HG03139 (cell line): ENCODE measurements at regions not wholly inside any gene's neighbourhood (a gene's known extent, or its start where the extent isn't known, plus 50 kb on each side); places are given as distances from the start of the nearest gene placed in this dataset.
"Not testable (repeated sequence)": the region's sequence is repeated elsewhere in the genome, so short reads cannot be mapped to it uniquely, and the experiment has no call there.

Experiments used
- ATAC-seq: cut with Tn5 transposase; IDR thresholded peaks from one replicate; pipeline ENCODE4 v1.9.1; 2021; ENCODE audit not compliant: unreplicated experiment

DNA sequence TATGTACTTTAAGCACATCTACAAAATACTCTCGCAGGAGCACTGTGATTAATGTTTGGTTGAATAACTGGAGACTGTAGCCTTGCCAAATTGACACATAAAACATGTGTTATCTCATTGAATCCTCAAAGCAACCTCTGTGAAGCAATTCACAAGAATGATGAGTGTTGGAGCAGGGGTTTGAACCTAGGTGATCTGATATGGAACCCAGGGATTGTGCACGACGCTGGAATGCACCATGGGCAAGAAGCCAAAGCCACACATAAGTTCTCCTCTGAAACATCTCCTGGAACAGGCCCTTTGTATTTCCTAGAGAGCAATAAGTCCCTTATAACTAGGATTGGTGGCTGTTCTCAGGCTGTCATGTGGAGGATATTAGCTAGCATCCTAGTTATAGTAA lies 124.6 kb upstream of the IVNS1ABP start:
- no peak for ATAC-seq

DNA sequence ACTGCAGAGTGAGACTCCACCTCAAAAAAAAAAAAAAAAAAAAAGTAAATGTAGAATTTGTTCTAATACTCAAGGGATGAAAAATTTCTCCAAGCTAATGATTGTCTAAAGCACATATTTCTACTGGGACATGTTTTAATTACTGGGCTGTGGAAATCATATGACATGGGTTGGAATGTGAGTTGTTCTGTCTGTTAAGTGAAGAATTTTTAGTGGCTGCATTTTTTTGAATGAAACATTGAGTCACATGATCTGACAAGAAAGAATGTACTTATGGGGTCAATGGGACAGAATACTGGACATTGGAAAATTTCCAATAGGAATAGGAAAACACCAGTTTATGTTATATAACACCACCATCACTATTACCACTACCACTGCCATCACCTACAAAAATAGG lies 123.8 kb upstream of the IVNS1ABP start:
- ATAC-seq, result no peak

DNA sequence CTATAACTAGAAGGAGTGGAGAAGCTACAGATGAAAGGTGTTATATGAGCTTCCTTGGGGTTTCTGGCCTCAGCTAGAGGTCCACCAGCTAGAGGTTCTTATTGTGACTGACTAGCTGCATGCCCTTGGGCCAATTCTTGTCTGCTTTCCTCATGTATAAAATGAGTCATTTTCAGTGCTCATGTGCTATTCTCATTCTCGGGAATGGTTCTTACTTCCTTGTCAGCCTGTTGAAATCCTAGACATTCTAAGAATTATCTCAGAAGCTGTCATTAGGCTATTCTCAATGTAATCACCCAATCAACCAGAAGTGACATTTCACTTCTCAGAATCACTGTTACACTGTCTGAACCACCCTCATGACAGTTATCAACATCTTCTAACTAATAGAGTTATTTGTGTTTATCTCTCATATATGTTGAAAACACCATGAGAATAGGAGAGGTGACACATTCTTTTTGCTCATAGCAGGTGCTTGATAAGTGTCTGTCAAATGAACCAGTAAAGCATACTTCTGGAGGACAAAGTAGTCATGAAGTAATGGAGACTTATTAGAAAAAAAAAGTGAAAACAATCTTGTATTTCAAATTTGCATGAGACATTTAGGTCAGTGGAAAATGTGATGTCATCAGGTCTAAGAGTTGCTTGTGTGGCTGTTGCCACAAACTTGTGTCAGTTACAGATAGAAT lies 122.8 kb upstream of the IVNS1ABP start:
- peak; percentile 76 for ATAC-seq

DNA sequence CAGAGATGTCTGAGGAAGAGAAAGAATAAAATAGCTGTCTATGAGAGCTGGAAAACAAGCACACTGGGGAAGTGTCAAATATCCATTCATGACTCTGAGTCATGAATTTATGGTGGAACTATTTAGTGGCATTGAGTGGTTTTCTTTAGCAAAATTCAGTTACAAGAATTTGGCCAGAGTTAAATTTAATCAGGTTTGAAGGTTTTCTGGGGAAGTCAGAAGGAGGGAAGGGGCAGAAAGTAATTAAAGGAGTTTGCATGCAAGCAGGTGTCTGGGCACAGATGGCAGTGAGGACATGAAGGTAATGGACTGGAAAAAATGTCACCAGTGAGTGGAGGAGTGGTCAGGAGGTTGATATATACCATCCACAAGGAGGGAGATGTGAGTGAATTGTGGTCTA lies 121.9 kb upstream of the IVNS1ABP start:
- ATAC-seq, result no peak

DNA sequence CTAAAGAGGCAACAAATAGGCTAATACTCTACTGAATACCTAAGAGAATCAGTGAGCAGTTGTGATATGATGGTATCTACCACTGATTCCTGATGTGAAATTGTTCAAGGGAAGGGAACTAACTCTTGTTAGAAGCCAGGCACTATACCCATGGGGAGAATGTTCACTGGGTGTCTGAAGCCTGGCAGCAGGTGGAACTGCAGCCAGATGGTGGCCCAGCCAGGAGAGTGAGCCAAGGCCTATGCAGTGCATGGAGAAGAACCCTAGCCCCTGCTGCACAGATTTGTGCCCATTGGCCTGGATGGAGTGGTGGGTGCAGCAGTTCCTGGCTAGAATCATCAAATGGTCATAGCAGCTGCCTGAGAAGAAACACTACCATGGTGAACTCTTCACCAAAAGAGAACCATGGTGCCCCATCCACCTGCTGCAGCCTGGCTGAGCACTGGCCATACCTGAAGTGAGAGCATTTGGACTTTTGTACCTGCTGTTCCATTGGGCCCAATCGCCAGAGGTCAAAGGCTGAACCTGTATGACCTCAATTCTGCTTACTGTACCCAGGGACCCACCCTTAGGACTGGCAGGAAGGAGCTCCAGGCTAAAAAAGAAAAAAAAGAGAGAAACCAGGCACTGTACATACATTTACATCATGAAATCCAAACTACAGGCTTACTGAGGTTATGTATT lies 118.8 kb upstream of the IVNS1ABP start:
- ATAC-seq, result no peak

DNA sequence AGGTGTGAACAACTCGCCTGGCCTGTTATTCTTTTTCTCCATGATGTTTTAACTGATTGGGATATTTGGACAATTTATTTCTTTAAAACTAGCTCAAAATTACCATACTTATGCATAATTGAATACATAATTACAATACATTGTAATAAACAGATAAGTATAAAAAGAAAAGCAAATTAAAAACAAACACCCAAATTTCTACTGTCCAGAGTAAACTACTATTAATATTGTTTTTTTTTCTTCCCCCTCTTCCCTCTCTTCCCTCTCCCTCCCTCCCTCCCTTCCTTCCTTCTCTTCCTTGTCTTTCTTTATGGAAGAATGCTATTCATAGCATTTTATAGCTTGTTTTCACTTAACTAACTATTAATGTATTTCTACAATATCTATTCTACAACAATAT lies 117.7 kb upstream of the IVNS1ABP start:
- ATAC-seq, result no peak

DNA sequence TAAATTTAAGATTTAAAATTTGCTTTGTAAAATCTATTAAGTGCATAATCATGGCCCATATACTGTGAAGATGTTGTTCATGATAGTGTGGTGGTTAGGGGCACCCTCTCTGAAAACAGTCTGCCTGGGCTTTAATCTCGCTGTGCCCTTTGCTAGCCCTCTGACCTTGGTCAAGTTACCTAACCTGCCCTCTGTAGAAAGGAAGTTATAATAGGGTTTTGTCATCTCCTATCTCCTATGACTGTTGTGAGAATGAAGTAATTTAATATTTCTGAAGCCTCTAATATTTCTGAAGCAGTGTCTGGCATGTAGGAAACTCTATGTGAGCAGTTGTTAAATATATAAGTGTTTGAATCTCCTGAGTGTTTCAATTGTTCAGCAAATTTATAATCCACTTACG lies 116.6 kb upstream of the IVNS1ABP start:
- no peak for ATAC-seq

DNA sequence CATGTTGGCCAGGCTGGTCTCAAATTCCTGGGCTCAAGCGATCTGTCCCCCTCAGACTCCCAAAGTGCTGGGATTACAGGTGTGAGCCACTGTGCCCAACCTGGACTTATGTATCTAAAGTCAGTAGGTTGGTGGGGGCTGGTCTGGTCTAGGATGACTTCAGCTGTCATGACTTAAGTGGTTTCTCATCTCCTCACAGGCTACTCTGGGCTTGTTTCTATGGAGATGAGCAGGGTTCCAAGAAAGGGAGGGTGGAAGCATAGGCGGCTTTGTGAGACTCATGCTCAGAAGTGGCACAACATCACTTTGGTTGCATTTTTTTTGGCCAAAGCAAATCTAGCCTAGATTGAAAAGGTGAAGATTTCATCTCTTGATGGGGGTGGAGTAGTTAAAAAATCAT lies 115.9 kb upstream of the IVNS1ABP start:
- ATAC-seq, result no peak

DNA sequence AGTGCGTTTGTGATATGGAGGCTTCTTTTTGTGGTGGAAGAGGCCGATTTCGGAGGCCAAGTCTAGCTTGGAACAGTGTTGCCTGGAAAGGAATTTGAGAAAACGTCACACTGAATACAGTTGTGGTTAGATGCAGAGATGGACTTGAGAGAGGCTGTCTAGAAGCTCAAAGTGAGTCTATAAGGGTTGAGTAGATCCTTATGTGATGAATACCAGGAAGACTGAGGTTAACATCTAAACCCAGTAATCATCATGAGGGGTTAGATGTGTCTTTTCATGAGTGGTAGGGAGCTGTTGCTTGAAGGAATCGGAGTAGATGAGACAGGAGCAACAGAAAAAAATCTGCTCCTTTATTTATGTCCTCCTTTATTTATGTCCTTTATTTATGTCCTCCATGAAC lies 114.6 kb upstream of the IVNS1ABP start:
- no peak for ATAC-seq

DNA sequence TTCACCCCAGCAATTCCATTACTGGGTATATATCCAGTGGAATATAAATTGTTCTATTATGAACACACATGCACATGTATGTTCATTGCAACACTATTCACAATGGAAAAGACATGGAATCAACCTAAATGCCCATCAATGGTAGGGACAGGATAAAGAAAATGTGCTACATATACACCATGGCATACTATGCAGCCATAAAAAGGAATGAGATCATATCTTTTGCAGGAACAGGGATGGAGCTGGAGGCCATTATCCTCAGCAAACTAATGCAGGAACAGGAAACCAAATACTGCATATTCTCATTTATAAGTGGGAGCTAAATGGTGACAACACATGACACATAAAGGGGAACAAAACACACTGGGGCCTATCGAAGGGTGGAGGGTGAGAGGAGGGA lies 112.6 kb upstream of the IVNS1ABP start:
- ATAC-seq, result not testable (repeated sequence)

DNA sequence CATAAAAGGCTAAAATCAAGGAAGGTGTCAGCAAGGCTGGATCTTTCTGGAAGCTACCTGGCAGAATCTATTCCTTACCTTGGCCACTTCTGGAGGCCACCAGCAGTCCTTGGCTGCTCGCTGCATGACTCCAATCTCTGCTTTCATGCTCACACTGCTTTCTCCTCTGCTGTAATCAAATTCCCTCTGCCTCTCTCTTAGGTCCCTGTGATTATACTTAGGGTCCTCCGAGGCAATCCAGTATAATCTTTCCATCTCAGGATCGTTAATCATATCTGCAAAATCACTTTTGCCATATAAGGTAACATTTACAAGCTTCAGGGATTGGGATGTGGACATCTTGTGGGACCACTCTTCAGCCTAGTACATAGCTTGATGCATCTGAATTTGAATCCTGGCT lies 110.7 kb upstream of the IVNS1ABP start:
- no peak for ATAC-seq

DNA sequence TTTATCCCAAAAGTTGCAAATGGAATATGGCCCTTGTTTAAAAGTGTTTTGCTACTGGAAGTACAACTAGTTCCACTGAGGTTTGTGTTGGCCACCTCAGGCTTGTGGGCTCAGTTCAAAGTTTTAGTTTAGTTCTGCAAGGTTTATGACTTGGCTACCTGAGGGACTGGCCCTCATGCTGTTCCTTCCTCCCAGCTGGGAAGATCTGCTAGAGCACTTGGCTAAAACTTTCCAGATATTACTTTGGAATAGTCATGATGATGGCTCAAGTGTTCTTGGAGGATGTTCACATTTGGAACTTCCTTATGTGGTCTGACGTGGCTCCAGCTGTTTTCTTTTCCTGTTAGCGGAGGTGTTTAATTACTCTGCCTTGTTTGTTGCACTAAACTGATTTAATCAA lies 110.2 kb upstream of the IVNS1ABP start:
- no peak for ATAC-seq

DNA sequence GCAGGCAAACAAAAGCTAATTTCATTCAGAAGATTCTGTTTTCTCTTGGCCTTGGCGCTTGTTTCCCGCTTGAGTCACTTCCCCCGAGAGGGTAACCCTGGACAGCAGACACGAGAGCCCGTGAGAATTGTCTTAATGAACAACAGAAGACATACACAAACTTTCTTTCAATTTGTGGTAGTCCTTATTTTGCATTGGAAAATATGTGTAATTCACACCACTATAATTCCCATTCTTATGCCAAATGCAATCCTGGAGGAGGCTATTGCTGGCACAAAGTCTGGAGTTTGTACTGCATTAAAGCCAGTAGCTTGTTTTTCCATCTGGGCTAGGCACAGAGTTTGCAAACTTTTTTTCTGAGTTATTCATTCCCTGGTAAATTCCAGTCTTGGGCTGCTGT lies 109.8 kb upstream of the IVNS1ABP start:
- no peak for ATAC-seq

DNA sequence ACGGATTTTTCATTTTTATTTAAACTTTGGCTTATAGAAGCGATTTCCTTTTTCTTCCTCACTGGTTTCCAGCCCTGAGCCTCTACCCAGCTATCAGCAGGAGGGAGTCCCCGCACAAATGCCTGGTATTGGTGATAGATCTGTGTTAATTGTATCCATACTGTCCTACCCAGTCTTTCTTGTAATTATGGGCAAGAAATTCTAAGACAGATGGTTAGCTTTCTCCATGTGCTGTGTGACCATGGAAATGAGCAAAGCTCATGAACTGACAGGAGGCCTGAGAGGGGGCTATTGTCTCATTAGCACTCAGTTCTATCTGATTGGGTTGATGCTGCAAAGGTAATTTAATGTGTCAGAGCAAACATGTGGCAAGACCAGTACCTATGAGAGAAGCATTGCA lies 108.1 kb upstream of the IVNS1ABP start:
- ATAC-seq, result no peak

DNA sequence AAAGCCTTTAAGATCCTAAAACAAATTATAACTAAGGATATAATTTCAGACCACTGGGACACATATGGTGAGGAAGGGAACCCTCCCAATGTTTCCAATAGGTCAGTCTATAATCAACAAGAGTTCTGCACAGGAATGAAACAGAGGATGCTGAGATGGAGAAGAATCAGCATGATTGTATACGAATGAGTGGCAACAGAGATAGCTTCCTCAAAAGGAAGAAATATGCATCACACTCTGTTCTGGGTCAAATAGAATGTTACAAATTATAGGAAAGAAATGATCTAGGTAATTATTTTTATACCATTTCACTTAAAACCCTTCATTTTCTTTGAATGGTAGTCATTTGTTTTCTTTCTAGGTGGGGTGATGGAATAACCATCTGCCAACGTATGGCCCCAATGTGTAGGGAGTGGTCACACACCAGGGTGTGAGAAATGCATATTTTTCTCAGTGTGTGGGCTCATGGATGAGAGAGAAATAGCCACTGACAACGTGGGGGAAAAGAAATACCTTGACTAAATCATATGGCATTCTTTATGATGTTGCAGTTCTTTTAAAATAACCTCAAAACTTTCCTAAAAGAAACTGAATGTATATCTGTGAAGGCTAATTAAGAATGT lies 104.6 kb upstream of the IVNS1ABP start:
- no peak for ATAC-seq

DNA sequence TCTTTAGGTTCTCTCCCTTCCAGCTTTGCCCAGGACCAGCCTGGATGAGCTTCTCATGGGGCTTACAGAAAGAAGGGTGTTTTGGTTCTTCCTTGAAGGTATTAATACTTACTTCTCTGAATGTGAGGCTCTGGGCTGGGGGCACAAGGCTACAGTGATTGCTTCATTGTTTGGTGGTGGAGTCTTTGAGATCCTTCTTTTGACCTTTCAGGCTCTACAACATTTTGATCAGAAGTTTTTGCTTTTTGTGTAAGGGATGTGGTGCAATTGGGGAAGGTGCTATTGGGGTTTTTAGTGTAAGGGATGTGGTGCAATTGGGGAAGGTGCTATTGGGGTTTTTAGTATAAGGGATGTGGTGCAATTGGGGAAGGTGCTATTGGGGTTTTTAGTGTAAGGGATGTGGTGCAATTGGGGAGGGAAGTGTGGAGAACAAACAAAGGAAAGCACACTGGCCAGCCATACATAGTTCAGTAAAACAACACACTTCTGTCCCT lies 103.6 kb upstream of the IVNS1ABP start:
- ATAC-seq, result no peak

DNA sequence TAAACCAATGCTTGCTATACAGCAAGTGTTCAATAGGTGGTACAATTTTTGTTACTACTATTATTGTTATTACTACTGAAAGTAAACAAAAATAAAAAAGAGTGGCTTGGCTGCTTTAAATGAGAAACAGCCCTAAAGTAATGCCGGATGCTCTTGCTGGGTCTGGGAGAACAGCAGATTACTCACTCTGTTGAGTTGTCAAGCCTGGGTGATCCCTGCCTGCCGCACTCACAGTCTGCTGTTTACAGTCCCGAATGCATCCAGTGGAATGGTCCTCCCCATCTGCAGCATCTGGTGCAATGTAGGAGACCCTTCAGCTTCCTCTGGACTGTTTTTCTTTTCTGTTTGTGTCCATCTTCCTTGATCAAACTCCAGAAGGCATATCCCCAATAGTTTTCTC lies 102.7 kb upstream of the IVNS1ABP start:
- no peak for ATAC-seq

DNA sequence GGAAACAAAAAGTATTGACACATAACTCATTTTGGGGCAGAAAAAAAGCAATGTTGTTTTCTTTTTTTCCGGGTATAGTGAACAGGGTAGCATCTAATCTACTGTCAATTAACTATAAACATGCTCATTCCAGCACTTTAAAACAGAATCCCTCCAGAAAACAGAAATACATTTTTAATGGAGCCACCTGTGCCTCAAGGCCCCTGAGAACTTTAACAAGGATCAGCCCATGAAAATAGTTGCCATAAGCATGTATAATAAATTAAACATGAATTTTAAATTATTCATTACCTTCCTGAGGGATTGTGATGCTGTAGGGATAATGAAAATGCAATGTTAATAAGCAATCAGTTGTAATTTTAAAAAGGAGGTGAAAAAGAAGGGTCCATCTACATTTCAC lies 101.4 kb upstream of the IVNS1ABP start:
- ATAC-seq, result no peak

DNA sequence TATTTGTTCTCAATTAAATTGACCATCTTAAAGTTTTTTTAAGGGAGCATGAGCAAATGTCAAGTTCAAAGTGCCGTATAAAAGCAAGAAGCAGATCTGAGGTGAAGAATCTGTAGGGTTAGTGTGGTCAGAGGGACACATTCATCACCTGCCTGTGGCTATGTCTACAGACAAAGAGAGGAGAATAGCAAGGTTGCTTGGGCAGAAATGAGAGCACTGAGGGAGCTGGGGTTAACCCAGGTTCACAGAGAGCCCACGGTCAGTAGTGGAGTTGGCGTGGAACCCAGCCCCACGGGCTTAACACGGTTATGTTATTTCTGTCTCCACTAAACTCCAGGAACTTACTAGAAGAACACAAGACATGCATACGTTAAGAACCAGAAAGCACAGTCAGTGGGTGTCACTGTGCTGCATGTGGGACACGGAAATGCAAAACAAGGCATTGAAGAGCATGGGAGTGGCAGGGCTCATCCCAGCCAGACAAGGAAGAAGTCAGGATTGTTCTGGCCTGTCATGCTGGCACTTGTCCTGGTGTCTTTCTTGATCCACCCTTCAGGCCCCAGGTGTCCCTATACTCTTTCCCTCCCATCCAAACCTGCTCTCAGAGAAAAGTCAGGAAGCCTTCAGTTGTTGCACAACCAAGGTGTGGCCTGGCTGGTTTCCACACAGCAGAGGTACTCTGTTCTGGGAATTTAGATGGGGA lies 95.5 kb upstream of the IVNS1ABP start:
- ATAC-seq, result no peak

DNA sequence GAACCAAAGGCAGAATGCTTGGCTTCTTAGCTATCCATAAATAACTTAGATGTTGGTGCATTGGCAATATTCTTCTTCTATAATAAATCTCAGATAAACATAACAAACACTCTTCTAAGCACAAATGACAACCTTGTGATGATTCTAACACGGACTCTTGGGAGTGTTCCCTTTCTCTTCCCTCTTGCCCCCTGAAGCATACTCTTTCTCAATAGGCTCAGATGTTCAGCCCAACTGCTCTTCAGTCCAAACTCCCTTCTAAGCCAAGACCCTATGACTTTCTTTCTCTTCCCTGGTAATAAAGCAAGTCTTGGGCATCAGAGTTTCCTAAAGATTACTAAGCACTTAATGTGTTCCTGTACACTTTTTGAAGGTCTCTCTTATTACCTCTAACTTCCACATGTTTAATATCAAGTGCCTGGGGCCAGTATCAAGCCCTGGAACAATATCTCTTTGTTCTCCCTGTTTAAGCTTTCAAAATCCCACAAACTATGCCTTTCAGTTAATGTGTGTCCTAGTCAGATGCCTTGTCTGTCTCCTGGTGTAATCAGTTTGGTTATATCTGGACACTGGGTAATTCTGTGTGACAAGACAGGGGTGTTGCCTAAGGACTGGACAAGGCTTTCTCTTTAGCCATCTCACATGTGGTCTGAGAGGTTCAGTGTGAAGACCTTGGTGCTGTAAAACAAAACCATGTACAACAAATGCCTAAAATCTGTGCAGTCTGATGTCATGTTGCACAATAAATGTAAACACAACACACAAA lies 92.9 kb upstream of the IVNS1ABP start:
- ATAC-seq, result no peak

DNA sequence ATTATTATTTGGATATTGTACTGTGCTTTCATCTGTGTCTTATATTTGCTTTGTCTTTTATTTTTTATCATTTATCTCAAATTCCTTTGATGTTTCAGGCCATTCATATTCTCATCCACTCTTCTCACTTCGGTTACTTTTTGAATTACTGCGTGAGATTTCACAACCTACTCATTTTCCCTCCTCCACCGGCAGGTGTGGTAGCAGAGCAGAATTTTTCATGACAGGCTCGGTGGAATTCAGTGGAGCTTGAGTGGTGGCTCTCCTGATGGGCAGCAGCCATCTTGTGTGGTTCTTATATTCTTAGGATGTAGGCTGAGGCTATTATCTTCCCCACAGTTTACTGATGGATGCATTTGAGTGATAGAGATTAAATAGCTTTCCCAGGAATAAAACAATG lies 92.3 kb upstream of the IVNS1ABP start:
- no peak for ATAC-seq
